ENCODE measurements at regions not wholly inside any gene's neighbourhood (a gene's known extent, or its start where the extent isn't known, plus 50 kb on each side); places are given as distances from the start of the nearest gene placed in this dataset.

DNA sequence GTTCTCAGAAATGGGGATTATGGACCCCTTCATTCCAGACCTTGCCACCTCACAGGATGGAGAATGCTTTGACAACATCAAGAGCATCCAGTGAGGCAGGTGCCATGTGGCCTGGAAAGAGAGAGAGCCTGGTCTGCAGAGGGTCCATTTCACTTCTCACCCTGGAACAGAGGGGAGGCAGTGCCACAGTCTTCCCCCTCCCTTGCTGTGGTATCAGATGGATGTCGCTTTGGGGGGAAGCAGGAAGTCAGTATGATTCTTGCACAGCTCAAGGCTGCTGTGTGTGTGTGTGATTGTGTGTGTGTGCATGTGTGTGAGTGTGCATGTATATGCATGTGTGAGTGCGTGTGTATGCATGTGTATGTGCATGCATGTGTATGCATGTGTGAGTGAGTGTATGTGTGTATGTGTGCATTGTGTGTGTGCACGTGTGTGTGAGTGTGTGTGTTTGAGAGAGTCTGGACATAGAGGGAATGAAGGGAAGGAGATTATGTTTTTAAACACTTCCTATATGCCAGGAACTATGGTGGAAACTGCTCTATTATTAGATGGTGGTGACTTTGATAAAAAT, 328.6 kb upstream of the CLNK start:
- TF ChIP-seq, protein P1, sequence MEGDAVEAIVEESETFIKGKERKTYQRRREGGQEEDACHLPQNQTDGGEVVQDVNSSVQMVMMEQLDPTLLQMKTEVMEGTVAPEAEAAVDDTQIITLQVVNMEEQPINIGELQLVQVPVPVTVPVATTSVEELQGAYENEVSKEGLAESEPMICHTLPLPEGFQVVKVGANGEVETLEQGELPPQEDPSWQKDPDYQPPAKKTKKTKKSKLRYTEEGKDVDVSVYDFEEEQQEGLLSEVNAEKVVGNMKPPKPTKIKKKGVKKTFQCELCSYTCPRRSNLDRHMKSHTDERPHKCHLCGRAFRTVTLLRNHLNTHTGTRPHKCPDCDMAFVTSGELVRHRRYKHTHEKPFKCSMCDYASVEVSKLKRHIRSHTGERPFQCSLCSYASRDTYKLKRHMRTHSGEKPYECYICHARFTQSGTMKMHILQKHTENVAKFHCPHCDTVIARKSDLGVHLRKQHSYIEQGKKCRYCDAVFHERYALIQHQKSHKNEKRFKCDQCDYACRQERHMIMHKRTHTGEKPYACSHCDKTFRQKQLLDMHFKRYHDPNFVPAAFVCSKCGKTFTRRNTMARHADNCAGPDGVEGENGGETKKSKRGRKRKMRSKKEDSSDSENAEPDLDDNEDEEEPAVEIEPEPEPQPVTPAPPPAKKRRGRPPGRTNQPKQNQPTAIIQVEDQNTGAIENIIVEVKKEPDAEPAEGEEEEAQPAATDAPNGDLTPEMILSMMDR (IDR thresholded peaks at IDR 0.05 in 8 of 11, conservative IDR thresholded peaks at IDR 0.05 in 3 of 11), result no peak
- TF ChIP-seq POLR2AphosphoS5 (IDR thresholded peaks at IDR 0.05) (no peak), POLR2A (IDR thresholded peaks at IDR 0.05) (no peak)
